Stomach (tissue), 8 donors: ENCODE measurements at regions not wholly inside any gene's neighbourhood (a gene's known extent, or its start where the extent isn't known, plus 50 kb on each side); places are given as distances from the start of the nearest gene placed in this dataset.

ENCODE experiments used
- DNase-seq, 2 donors: peaks; one replicate each; pipeline versions ENCODE4 v3.0.0 to v3.0.0-alpha.2; 2013 to 2019
- H3K27ac ChIP-seq, 5 donors: fragments of 200-600 bp in 4 of 5; sonication (generic) in 4 of 5; one replicate each; pipeline ENCODE4 v1.5.1; 2013 to 2019; ENCODE audit warnings: mild to moderate bottlenecking in 1 of 5, moderate library complexity in 1 of 5
- H3K27me3 ChIP-seq, 3 donors: fragments of 200-600 bp; sonication (generic); one replicate each; pipeline ENCODE4 v1.5.1; 2017 to 2019; ENCODE audit warnings: mixed run types in 1 of 3
- H3K36me3 ChIP-seq, 4 donors: fragments of 200-600 bp; sonication (generic); 1 replicate in 3 of 4; 2 replicates in 1 of 4; pipeline ENCODE4 v1.5.1; 2016 to 2019
- H3K4me1 ChIP-seq, 4 donors: fragments of 200-600 bp; sonication (generic); one replicate each; pipeline ENCODE4 v1.5.1; 2016 to 2019
- H3K4me3 ChIP-seq, 4 donors: fragments of 200-600 bp; sonication (generic) in 3 of 4; one replicate each; pipeline ENCODE4 v1.5.1; 2016 to 2019; ENCODE audit warnings: mild to moderate bottlenecking in 1 of 4
- H3K9me3 ChIP-seq, 4 donors: fragments of 200-600 bp; sonication (generic); one replicate each; pipeline ENCODE4 v1.5.1; 2016 to 2019
- CTCF ChIP-seq, 7 experiments: fragments of 450-650 bp in 4 of 7; fragments of 200-600 bp in 3 of 7; sonication (generic) in 3 of 7; IDR thresholded peaks; one replicate each; pipeline ENCODE4 v1.5.1; 2016 to 2019; ENCODE audit warnings: antibody characterized with exemption in 7 of 7, control low read depth in 2 of 7, mild to moderate bottlenecking in 1 of 7
- EP300 ChIP-seq: sonication (generic); formaldehyde crosslinking; IDR thresholded peaks from one replicate; pipeline ENCODE4 v1.6.1; 2017; ENCODE audit warnings: antibody characterized with exemption
- POLR2A ChIP-seq, 4 donors: fragments of 450-650 bp; IDR thresholded peaks; one replicate each; pipeline ENCODE4 v1.6.1; 2016; ENCODE audit warnings: antibody characterized with exemption in 4 of 4, control low read depth in 2 of 4, mild to moderate bottlenecking in 1 of 4, moderate library complexity in 1 of 4
- POLR2AphosphoS5 ChIP-seq, 3 donors: sonication (generic); formaldehyde crosslinking; IDR thresholded peaks; one replicate each; pipeline ENCODE4 v1.6.1; 2016; ENCODE audit warnings: antibody characterized with exemption in 3 of 3
- WGBS, 5 donors: extraction: QIAGEN DNeasy Blood & Tissue Kit in 3 of 5; methylation state at CpG; one replicate each; pipeline versions ENCODE4 v1.1.5 to v1.1.7; 2013 to 2018; 5-methylcytosine and 5-hydroxymethylcytosine counted together
- intact Hi-C: fragments of 100-400 bp; cut with DNase I; formaldehyde crosslinking; loops from one replicate; pipeline ENCODE4 v1.15.1; 2023; ENCODE audit warnings: low total_unique reads
- donor health status: healthy with polysubstance abuse.
- donor health status: Bipolar disorder and iron deficiency.
- donor health status: healthy.

GRCh38 chr4:10773656-10774055 lies 89.1 kb upstream of the CLNK start:
- Histone ChIP-seq H3K36me3 (no peaks in the 10 kb centered on the region), H3K27me3 (no peaks in the 10 kb centered on the region), H3K4me1 (no peaks in the 10 kb centered on the region), H3K9me3 (no peaks in the 10 kb centered on the region), H3K4me3 (no peak overlapping the region), H3K27ac (no peak overlapping the region)
- intact Hi-C loops: no loop called here
- 70 to 86% (median 83%) methylated on average over 2 of the region's 2 CpGs for WGBS, 5 donors
- TF ChIP-seq CTCF (IDR thresholded peaks at IDR 0.05) (no peak), POLR2A (IDR thresholded peaks at IDR 0.05) (no peak), POLR2AphosphoS5 (IDR thresholded peaks at IDR 0.05) (no peak), EP300 (no peak)
- no peak for DNase-seq

GRCh38 chr4:10773010-10773409 lies 88.4 kb upstream of the CLNK start:
- WGBS, 5 donors: 38 to 57% (median 52%) methylated on average over 3 of the region's 3 CpGs
- TF ChIP-seq EP300 (no peak), POLR2AphosphoS5 (IDR thresholded peaks at IDR 0.05) (no peak), POLR2A (IDR thresholded peaks at IDR 0.05) (no peak), CTCF (IDR thresholded peaks at IDR 0.05) (no peak)
- no peaks in the 10 kb centered on the region for H3K4me1 ChIP-seq
- intact Hi-C loops: no loop called here
- H3K9me3 ChIP-seq: no peaks in the 10 kb centered on the region
- peak in 1 of 2 donors; percentile 6 for DNase-seq
- no peaks in the 10 kb centered on the region for H3K27me3 ChIP-seq
- H3K27ac ChIP-seq: no peak overlapping the region
- no peaks in the 10 kb centered on the region for H3K36me3 ChIP-seq
- no peak overlapping the region for H3K4me3 ChIP-seq

- intact Hi-C loops: no loop called here
- TF ChIP-seq EP300: no peak
- no peak for TF ChIP-seq POLR2AphosphoS5 (IDR thresholded peaks at IDR 0.05)
- no peak for TF ChIP-seq CTCF (IDR thresholded peaks at IDR 0.05)
- TF ChIP-seq POLR2A (IDR thresholded peaks at IDR 0.05): no peak
- H3K4me3 ChIP-seq: no peak overlapping the region
- no peak overlapping the region for H3K27ac ChIP-seq
- H3K9me3 ChIP-seq: no peaks in the 10 kb centered on the region
- WGBS, 5 donors: 81 to 88% (median 82%) methylated on average over 3 of the region's 3 CpGs
- H3K36me3 ChIP-seq: no peaks in the 10 kb centered on the region
- no peaks in the 10 kb centered on the region for H3K4me1 ChIP-seq
- no peaks in the 10 kb centered on the region for H3K27me3 ChIP-seq
- no peak for DNase-seq
Observed at GRCh38 chr4:10765386-10765785, 80.8 kb upstream of the CLNK start.

GRCh38 chr4:10762561-10762960 lies 78.0 kb upstream of the CLNK start:
- DNase-seq: no peak
- Histone ChIP-seq H3K27ac (no peak overlapping the region), H3K36me3 (no peaks in the 10 kb centered on the region), H3K4me3 (no peak overlapping the region), H3K9me3 (no peaks in the 10 kb centered on the region), H3K27me3 (no peaks in the 10 kb centered on the region), H3K4me1 (no peaks in the 10 kb centered on the region)
- intact Hi-C loops: no loop called here
- WGBS, 5 donors: 57 to 70% (median 67%) methylated on average over 4 of the region's 4 CpGs
- no peak for TF ChIP-seq CTCF (IDR thresholded peaks at IDR 0.05)
- no peak for TF ChIP-seq EP300
- TF ChIP-seq POLR2AphosphoS5 (IDR thresholded peaks at IDR 0.05): no peak
- no peak for TF ChIP-seq POLR2A (IDR thresholded peaks at IDR 0.05)
